Brain pericyte (primary cell): ENCODE measurements at regions not wholly inside any gene's neighbourhood (a gene's known extent, or its start where the extent isn't known, plus 50 kb on each side); places are given as distances from the start of the nearest gene placed in this dataset.

Source experiments
- DNase-seq: peaks from one replicate; pipeline ENCODE4 v3.0.0-alpha.2; 2012; ENCODE audit warnings: low read depth, low spot score

DNA sequence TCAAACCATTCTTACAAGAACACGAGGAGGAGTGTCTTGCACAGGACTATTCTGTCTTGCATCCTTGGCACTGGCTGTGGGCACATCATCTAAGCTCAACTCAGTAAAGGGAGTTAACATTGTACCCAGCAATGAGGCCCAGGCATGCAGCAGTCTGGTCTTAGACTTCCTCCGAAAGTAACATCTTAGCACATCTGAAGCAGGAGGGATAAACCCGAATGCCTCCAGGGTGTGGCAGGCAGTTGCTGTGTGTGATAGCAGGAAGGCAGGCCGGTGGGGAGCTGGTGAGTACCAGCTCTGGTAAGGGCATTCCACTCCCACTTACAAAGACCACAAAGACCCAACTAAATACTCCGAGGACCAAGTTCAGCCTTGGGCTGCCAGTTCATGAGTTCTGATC is 206.3 kb downstream of the TSN start:
- no peak for DNase-seq

DNA sequence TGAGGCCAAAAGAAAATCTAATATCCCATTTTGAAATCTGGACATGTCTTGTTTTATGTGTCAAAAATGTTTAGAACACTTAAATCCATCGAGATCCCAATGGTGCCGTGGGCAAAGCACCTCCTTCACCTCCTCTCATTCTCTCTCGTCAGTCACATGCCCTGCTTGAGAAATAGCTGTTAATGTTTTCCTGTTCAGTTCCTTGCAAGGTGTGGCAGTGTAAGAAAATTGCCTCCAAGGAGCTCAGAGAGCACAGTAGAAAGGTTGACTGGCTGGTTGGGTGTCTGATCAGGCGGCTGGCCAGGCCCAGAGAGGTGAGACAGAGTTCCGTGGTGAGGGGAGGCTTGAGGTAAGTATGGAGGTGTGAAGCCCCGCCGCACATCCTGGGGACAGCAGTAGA is 210.2 kb downstream of the TSN start:
- no peak for DNase-seq

DNA sequence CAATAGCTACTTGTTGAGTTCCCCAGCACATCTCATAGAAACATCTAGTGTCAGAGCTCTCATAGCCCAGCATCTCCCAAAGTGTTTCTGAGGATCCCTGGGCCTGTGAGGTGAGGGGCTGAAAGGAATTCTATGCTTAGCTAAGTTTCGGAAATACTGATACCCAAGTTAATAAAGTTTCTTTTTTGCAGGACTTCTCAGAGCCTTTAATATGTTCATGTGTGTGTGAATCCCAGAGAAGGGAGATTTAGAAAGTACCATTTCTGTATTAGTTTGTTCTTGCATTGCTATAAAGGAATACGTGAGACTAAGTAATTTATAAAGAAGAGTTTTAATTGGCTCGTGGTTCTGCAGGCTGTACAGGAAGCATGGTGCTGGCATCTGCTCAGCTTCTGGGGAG is 211.2 kb downstream of the TSN start:
- no peak for DNase-seq

DNA sequence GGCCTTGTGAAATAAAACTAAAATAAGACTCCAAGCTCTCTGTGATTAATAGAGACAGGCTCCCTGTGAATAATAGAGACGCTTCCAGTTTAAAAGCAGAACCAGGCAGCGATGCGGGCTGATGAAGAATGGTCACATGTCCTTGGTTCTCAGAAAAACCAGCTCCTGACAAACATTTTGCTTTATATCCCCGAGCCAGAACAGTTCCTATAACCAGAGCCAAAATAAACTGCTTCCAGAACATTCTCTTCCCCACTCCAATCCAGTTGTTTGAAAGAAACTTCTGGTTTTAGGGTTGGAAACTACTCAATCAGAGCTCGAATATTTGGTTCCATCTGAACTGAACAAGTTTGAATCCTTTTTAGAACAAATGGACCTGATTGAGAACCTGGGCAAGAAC is 213.7 kb downstream of the TSN start:
- DNase-seq, result no peak

DNA sequence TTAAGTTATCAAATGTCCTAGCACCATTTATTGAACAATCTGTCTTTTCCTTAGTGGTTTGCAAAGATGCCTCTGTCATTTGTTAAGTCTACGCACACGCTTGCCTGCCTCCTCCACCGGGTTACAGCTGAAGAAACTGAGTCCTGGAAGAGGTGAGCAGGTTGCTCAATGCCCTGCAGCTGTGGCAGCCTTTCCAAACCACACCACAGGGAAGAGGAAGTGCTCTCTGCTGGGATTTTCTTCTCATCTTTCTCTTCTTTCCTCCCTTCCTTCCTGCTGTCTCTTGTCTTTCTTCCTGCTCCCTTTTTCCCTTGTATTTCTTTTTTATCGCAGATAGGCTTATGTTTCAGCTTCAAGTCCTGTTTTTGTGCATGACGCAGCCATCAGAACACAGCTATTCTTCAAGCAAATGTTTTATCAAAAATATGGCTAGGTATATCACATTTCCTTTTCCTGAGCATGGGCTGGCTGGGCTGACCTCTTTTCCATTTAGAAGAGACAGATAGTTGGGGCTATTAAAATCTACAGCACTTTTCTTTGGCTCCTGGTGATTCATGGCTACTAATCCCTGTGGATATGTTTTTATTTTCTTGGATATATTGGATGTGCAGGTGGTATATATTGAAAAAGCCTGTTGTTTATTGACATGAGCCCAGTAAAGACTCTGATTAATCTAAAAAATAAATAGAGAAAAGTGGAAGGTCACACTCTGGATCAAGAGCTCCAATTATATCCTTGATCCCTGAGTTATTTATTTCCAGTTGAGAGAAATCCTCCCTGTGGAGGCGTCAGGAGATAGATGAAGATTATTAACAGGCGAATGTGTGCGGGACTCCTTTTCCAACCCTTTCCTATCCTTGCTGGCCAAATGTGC is 214.6 kb downstream of the TSN start:
- DNase-seq, result no peak

DNA sequence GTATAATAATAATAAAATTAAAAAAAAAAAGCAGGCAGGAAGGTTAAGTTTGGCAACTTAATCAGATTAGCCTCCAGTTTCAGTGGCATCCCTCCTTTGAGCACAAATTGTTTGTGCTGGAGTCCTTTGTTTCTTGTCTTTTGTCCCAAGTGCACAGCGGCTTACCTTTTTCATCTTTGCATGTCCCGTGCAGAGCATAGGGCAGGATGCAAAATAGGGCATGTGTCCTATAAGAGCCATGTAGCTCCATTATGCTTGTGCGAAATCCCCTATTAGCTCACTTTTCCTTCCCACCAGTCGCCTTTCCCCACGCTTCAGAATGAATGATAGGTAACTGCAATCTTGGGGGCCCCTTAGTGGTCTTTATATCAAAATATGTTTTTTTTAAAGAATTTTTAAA is 216.8 kb downstream of the TSN start:
- no peak for DNase-seq

DNA sequence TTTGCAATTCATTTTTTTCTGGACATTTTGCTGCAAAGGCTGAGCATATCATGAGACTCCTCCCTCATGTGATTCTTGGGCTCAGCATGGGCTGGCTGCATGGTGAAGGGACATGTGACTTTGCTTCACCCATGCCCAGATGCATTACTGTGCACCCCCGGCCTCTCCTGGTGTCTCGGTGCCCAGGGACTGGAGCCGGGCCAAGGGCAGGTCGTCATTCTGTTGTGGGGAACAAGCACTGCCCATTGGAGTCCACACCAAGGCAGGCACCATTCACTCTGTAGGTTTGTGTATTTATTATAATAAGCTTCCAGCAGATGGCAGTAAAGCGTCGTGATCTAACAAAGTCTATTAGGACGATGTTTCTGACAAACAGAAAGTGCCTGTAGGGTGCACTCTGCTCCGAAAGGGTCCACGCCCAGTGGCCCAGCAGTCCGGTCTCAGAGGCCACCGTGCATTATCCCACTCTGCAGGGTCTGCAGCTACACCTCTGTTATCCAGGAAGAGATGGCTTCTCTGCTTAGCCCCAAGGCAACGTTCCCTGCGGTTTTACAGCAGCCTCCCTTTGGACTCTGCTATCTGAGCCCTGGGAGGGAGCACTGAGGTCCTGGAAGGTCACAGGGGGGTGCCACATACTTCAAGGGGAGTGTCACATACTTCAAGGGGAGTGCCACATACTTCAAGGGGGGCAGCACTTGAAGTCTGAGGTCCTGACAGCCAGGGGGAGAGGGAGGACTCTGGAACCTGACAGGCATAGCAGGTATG is 219.6 kb downstream of the TSN start:
- peak; percentile 16 for DNase-seq

DNA sequence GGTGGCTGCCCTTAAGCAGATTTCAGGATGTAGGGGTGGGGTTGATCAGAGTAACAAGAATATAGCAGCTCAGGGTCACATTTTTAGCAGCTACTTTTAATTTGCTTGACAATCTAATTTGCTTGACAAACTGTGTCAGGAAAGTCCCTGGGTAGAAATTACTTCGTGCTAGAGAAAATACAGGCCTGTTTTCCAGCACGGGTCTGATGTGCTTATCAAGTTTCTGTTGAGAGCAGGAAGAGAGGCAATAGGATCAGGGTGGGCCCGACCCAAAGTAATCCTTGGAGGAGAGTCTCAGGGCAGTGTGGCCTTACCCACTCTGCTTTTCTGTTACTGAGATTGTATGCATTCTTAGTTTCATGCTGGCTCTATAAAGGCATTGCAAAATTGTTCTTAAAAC is 221.5 kb downstream of the TSN start:
- DNase-seq, result no peak

DNA sequence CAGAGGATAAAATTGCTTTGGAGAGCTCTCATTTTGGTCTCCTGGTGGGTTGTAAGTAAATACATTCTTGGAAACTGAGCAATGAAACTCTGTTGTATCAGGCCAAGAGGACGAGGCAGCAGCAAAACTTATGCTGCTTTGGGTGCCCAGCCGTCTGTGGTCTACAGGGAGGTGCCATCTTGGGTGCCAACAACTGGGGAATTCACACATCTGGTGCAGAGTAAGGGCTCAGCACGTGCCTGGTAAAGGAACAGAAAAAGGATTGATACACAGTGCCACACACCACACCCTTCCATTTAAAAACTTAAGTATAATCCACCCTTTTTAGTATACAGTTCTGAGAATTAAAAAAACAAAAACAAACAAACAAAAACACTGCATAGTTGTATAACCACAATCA is 221.9 kb downstream of the TSN start:
- no peak for DNase-seq

DNA sequence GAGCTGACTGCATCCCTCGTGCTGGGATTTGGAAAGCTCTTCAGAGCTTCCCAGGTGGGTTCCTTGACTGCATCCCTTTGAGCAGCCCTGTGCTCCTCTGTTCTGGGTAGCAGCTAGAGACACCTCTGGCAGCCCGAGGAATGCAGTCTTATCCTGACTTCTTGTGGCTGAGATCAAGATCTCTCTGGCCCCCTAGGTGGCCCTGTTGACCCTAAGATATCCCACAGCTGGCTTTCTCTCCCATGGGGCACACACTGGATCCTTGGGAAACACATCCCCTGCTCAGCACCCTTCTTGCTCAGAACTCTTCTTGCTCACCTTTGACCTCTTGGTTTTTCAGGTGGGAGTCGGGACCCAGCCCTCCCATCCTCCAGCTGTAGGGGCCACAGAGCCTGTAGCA is 237.2 kb downstream of the TSN start:
- DNase-seq, result no peak

DNA sequence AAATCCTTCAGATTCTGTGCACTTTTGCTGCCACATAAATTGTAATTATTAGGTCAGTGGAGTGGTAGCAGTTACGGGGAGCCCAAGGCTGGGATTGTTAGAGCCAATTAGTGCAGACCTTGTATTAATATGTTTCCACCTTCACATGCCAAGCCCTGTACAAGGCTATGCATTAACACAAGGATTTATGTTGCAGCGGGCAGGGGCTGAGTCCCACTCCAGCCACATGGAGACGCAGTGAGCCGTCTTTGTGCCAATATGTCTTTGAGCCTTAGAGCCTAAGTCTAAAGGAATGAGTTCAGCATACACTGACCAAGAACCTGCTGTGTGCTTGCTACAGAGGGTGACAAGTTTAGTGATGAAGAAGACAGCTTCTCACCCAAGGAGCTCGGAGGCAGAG is 238.2 kb downstream of the TSN start:
- DNase-seq, result no peak

DNA sequence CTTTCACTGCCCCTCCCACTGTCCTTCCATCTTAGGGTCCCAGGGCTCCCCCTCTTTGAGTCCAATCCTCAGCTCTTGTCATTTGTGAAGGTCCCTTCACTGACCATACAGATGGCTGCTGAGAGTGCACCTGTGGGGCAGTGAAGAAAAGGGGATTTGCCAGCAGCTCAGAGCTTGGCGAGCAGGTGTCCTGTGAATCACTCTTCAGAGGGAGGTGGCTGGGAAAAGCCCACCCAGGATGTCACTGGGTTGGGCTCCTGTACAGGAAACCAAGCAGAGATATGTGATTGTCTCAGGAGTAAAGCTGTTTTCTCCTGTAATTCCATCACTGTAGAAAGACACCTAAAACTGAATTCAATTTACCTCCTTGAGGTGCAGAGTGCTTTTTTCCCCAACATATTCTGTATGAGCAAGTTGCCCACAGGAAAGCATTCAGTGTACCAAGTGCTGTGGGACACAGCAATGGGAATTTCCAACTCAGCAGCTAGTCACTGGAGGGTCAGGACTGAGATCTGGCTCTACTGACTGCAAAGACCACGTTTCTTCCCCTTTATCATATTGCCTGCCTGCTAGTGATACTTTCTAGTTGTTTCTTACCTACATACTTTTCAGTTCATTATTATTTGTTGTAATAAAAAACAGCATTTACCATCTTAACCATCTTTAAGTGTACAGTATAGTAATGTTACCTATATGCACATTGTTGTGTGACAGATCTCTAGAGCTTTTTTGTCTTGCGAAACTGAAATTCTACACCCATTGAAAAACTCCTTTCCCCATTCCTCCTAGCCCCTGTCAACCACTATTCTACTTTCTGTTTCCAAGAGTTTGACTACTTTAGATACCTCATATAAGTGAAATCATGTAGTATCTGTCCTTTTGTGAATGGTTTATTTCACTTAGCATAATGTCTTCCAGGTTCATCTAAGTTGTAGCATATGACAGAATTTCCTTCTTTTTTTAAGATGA is 239.1 kb downstream of the TSN start:
- no peak for DNase-seq

DNA sequence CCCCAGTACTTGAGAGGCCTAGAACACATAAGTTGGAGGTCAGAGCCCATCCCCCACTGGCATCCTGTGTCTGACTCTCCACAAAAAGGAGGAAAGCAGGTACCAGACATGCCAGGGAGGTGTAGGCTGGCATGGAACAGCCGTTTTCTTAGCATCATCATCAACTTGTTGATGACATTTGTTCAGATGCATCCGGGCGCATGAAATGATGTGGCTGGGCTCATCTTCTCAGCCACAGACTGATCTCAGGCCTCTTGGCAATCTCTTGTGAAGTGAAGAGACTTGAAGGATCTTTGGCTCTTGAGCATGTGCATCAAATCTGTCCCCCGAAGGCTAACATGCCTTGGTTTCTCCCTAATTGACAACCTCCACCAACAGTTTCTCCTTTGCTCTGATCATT is 243.3 kb downstream of the TSN start:
- no peak for DNase-seq

DNA sequence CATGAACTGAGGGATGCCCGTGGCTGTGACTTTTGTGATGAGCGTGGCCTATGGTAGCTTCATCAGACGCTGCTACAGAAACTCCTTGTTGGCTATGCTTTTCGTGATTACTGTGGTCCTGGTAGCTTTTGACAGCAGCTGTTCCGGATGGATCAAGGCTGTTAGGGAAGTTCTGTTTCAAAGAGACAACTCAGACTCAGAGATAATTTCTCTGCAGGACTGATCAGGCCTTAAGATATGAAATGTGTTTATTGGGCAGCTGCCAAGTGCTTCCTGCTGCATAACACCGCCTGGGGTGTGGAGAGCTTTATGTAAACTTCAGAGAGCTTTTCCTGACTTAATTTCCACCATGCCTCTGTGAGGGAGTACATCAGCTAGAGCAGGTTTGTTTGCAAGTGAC is 243.8 kb downstream of the TSN start:
- DNase-seq, result no peak

DNA sequence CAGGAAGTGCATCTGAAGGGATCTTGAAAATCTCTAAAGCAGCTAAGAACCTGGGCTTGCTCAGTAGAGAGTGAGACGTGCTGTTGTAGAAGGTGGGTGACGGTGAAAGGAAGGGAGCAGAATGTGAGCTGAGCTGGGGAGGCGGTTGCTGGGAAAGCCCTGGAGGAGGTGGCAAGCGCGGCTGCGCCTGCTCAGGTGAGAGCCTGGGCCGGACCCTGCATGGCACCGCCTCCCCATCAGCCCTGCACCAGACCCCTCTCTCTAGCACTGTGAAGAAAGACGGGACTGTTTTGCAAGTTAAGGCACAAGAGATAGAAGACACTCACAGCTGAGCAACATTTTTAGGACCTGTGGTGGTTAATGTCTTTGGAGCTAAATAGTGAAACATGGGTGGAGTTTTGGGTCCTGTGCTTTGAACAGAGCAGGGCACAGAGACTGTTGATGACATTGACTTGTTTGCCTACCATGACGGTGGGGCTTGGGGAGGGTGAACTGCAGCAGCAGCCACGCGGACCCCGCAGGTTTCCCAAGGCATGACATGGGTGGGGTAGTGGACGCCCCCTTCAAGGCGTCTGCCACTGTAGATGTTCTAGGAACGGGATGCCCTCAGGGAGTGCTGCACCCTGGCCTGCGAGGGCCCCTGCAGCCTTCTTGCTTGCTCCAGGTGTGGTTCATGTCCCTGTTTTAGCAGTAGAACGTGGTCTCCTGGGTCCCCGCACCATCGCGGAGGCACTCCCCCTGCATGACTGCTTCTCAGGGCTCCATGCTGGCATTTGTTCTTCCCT is 245.3 kb downstream of the TSN start:
- DNase-seq, result no peak

DNA sequence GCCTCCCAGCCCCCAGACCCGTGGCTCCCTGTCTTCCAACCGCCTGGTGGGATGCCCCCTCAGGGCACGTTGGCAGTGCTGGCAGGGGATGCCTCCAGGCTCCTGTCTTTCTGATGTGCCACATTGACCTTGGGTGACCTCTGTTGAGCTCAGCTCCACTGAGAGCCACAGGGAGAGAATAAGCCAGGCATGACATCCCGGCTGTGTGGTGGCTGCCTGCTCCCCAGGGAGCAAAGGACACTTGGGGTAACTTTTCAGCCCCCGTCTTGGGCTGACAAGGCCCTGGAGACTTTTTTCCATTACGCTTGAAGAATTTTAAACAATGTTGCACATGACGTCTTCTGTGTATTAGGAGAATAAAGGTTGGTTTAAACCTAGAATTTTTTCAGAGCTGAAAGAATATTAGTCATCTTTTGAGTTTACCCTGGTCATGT is 246.0 kb downstream of the TSN start:
- DNase-seq, result no peak

DNA sequence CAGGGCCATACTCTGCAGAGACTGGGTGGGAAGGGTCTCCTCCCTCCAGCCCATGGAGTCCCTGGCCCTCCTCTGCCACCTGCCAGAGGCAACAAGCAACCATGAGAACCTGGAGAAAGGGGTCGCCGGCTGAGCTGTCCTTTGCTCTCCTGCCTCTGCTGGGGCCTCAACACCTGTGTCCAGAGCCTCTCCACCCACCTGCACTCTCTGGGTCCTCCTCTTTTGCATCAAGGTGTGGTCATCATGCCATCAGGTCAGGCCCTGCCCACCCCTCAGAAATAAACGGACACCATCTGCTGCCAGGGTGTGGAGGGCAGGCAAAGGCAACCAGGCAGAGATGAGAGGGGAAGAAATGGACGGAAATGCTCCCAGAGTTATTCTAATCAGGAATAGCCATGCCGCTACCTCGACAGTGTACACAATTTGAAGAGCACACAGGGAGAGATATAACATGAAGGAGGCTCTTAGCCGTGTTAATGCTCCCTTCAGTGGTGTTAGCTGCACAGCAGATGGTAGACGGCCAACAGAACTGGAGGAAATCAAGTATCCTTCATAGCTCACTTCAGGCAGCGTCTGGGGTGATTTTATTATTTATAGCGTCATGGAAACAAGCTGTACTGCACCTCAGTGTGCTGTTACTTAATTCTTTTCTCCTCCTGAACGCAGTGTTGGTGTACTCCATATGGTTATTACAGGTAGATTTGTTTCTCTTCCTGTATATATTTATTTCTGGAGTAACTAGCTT is 247.9 kb downstream of the TSN start:
- DNase-seq, result no peak

DNA sequence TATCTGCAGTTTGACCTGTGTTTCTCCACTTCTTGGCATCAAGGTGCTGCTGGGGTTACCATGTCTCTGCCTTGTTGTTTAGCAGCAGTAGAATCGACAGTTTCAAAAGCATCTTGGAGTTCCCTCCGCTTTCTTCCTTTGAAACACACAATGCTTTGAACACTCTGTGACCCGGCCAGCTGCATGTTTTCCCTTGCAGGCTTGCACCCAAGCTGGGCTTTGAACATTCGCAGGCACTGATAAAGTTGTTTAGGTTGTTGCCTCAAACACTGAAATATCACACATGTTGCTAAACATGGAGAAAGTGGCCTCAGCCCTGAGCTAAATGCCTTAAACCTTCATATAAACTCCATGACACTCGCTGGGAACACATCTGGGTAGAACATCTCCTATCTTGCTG is 251.7 kb downstream of the TSN start:
- DNase-seq, result no peak

DNA sequence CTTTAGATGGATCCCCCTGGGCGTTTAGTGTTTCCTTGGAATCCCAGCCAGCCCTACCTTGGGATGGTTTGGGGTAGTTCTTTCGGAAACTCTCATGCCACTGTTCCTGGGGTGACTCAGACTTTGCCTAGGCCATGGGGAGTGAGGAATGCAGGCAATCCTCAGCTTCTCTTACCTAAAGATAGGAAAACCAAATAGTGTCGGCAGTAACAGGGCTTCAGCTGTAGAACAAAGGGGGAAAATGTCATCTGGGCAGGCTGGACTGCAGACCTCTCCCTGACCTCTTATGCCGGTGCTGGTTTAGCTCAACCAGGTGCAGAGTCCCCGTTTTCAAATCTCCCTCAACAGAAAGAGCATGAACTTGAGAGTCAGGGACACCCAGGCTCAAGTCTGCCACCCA is 252.1 kb downstream of the TSN start:
- no peak for DNase-seq

DNA sequence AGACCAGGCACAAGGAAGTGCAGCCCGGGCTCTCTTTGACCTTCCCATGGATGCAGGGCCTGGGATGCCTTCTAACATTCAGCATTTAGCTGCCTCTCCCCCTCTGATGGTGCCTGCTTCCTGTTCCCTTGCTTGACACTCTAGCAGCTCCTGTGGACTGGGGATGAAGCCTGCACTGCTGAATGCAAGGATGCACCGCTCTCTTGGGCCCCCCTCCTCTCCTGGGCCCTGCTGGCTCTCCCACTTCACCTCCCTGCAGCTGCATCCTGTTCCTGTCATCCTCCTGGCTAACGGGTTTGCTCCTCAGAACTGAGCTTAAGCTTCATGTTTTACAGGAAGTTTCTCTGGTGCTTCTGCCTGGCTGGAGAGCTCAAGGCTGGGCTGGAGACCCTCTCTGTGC is 254.1 kb downstream of the TSN start:
- no peak for DNase-seq
